ENCODE measurements at regions not wholly inside any gene's neighbourhood (a gene's known extent, or its start where the extent isn't known, plus 50 kb on each side); places are given as distances from the start of the nearest gene placed in this dataset.

DNA sequence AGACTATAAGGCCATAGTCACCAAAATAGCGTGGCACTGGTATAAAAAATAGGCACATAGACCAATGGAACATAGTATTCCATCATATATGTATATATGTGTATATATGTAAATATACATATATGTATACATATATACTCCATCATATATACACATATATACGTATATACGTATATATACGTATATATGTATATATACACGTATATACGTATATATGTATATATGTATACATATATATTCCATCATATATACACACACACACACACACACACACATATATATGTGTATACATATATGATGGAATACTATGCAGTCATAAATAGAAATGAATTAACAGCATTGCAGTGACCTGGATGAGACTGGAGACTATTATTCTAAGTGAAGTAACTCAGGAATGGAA lies 204.6 kb downstream of the LTN1 start:
- no peak for TF ChIP-seq CTCF (IDR thresholded peaks at IDR 0.05)
- TF ChIP-seq POLR2A (IDR thresholded peaks at IDR 0.05): no peak
